ENCODE measurements at regions not wholly inside any gene's neighbourhood (a gene's known extent, or its start where the extent isn't known, plus 50 kb on each side); places are given as distances from the start of the nearest gene placed in this dataset.

DNA sequence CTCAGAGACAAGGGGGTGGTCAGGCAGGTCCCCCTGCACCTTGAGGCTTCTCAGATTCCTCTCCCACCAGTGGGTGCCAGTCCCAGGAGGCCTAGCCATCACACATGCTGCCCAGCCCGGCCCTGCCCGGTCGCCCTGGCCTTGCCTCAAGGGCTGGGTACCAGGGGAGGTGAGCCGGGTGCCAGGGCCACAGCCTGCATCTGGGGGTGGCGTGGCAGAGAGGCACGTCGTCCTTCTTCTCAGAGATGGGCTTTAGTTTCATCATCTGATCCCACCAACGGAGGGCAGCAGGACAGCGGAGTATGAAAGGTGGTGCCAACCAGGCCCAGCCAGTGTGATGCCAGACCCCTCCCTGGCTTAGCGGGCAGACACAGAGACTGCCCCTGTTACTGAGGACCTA, 161.7 kb downstream of the TFCP2L1 start:
- DNase-seq: no peak

- DNase-seq: no peak
These were observed 160.7 kb downstream of the TFCP2L1 start for GRCh38 chr2:121124330-121124729.

DNA sequence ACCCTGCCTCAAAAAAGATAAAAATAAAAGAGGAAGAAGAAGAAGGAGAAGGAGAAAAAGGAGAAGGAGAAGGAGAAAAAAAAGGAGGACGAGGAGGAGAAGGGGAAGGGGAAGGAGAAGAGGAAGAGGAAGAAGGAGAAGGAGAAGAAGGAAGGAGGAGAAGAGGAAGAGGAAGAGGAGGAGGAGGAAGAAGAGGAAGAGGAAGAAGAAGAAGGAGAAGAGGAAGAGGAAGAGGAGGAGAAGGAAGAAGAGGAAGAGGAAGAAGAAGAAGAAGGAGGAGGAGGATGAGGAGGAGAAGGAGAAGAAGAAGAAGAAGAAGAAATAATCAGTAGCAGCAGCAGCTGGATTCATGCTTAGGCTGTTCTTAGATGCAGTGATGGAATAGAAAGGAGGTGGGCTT, 159.7 kb downstream of the TFCP2L1 start:
- no peak for DNase-seq

- DNase-seq: no peak
These were observed 156.0 kb downstream of the TFCP2L1 start for GRCh38 chr2:121128741-121129659.

- DNase-seq: no peak
These were observed 155.3 kb downstream of the TFCP2L1 start for GRCh38 chr2:121129692-121130091.

- no peak for DNase-seq
These were observed 154.6 kb downstream of the TFCP2L1 start for GRCh38 chr2:121130301-121130850.

DNA sequence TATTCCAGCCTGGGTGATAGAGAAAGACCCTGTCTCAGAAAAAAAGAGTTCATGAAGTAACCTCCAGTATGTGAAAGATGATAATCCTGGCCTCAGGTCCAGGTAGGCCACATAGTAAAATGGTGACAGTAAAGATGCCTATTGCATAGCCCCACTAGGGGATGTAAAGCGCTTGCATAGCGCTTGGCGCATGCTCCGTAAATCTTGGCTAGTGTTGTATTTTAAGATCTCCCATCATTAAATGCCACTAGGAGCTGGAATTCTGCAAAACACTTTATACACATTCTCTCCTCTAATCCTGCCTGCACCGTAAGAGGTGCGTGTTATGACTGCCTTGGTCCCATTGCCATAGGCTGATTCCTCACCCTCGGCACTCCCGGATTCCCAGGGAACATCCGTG, 153.6 kb downstream of the TFCP2L1 start:
- no peak for DNase-seq

- DNase-seq: no peak
These were observed 152.8 kb downstream of the TFCP2L1 start for GRCh38 chr2:121132054-121132761.

GRCh38 chr2:121132762-121133107, 152.3 kb downstream of the TFCP2L1 start:
- no peak for DNase-seq

GRCh38 chr2:121133551-121134319, 151.3 kb downstream of the TFCP2L1 start:
- no peak for DNase-seq

GRCh38 chr2:121134728-121135127, 150.3 kb downstream of the TFCP2L1 start:
- no peak for DNase-seq

DNA sequence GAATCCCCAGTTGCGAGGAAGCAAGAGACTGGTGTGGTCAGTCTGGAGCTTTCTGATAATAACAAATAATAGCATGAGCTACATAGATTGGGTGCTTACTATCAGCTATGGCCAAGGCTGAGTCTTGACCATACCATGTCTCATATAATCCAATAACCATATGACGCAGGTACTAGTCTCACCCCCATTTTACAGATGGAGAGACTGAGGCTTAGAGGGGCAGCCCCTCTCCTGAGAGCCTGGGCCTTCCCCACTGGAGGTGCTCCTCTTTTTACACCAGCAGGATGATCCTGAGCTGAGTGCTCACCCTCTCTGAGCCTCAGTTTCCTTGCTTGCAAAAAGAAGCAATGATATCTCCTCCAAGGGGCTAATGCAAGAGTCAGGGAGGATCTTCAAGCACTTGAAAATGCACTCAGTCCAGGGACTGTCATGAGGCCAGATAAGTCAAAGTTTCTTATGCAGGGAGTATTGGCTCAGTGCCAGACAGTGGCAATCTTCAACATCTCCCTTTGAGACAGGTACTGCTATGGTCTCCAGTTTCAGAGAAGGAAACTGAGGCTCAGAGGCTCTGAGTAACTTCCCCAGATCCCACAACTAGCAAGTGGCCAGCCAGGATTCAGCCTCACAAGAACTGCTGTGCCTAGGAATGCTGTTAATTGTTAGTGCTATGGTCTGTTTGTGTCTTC, 149.7 kb downstream of the TFCP2L1 start:
- no peak for DNase-seq

- DNase-seq: no peak
These were observed 148.7 kb downstream of the TFCP2L1 start for GRCh38 chr2:121136323-121136722.

DNA sequence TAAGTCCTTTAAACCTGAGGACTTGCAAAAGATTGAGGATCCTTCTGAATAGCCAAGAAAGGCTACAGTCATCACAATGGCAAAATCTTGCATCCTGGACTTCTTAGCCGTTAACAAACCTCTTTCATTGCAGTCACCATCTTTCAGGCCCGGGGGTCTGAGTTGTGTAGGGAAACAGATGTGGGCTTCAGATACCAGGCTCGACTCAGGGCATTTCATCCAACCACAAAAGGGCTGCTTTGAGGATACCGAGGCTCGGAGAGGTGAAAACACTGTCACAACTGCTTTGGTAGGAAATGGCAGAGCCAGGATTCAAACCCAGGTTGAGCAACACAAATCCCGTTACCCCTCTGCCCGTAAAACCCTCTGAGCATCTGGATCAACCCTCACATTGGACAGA, 147.4 kb downstream of the TFCP2L1 start:
- no peak for DNase-seq

GRCh38 chr2:121140734-121141133, 144.3 kb downstream of the TFCP2L1 start:
- no peak for DNase-seq

DNA sequence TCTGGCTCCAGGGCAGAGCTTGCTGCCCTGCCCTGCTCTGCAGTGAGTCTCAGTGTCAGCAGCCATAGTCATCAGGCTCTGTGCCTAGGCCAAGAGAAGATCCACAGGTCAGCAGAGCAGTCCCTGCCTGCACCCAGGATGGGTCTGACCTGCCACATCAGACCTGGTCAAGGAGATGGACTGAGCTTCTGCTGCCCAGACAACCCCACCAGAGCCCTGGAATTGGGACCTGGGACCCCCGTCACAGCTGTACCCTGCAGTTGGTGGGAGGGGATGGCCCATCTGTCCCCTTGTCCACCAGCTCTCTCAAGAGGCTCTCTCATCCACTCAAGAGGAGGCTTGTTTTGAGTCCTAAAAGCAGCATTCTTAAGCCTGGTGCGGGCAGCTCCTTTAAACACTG, 142.6 kb downstream of the TFCP2L1 start:
- no peak for DNase-seq

- no peak for DNase-seq
These were observed 140.9 kb downstream of the TFCP2L1 start for GRCh38 chr2:121144111-121144510.

DNA sequence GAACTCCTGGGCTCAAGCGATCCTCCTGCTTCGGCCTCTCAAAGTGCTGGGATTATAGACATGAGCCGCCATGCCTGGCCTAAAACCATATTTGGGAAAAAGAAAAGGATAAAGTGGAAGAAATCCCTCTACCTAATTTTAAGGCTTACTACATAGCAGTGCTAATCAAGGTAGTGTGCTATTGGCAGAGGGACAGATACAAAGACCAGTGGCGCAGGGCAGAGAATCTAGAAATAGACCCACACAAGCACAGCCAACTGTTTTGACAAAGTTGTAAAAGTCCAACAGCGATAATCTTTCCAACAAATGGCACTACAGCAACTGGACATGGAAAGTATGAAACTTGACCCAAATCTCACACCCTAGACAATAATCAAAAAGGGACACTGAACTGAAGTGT, 138.4 kb downstream of the TFCP2L1 start:
- no peak for DNase-seq

DNA sequence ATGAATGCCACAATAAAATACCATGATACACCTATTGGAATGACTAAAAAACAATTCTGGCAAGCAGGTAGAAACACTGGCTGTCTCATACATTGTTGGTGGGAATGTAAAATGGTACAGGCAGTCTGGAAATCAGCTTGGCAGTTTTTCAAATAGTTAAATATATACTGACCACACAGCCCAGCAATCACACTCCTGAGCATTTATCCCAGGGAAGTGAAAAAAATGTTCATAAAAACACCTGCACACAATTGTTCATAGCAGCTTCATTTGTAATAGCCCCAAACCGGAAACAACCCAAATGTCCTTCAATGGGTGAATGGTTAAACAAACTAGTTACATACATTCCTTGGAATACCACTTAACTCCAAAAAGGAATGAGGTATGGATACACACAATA, 137.2 kb downstream of the TFCP2L1 start:
- no peak for DNase-seq

DNA sequence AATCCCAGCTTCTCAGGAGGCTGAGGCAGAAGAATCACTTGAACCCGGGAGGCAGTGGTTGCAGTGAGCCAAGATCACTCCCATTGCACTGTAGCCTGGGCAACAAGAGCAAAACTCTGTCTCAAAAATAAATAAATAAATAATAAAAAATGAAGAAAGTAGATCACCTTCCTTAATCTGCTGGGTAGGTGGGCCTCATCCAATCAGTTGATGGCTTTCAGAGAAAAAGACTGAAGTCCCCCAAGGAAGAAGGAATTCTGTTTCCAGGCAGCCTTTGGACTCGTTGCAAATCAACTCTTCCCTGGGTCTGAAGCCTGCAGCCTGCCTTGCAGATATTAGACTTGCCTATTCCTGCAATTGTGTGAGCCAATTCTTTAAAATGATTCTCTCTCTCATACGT, 136.5 kb downstream of the TFCP2L1 start:
- DNase-seq: no peak

GRCh38 chr2:121149384-121149783, 135.6 kb downstream of the TFCP2L1 start:
- no peak for DNase-seq

DNA sequence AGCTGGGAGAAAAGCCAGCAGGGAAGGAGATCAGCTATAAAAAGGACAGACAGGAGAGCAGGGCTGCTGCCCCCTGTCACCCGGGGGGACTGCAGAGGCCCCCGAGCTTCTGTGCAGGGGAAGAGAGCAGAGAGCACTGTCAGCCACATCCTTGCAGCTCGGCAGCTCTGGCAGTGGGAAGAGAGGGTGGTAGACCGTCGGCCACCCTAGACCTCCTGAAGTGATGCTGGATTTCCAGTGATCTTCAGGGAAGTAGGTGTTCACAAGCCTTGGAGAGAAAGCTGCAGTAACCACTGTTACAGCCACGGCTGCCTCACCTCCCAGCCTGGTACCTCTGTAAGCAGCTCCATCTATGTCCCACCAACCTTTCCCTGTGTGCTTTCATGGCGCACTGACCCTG, 134.9 kb downstream of the TFCP2L1 start:
- no peak for DNase-seq

- no peak for DNase-seq
These were observed 134.3 kb downstream of the TFCP2L1 start for GRCh38 chr2:121150713-121151112.

All from CD4-positive, alpha-beta T cell treated with Interleukin-15 for 1 hour (primary cell).